ENCODE measurements at regions not wholly inside any gene's neighbourhood (a gene's known extent, or its start where the extent isn't known, plus 50 kb on each side); places are given as distances from the start of the nearest gene placed in this dataset.

DNA sequence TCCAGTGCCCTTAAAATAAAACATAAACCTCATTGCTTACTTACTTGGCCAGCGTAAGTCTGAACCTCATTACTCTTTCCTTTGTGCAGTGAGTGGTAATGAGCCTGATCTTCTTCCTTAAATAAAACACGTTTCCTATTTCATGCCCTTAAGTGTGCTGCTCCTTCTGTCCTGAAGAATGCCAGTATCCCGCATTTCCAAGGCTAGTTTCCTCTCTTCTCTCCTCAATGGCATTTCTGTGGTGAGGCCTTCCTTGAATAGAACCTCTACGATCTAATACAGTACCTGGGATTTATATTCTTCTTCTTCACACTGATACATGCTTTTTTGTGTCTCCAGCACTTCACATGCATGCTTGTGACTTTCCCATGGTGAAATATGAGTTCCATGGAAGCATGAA is 523.4 kb upstream of the CDH4 start:
- DNase-seq (ENCODE audit: insufficient read length, low spot score), result no peak
- no peak for FAIRE-seq
- TF ChIP-seq, protein P1, sequence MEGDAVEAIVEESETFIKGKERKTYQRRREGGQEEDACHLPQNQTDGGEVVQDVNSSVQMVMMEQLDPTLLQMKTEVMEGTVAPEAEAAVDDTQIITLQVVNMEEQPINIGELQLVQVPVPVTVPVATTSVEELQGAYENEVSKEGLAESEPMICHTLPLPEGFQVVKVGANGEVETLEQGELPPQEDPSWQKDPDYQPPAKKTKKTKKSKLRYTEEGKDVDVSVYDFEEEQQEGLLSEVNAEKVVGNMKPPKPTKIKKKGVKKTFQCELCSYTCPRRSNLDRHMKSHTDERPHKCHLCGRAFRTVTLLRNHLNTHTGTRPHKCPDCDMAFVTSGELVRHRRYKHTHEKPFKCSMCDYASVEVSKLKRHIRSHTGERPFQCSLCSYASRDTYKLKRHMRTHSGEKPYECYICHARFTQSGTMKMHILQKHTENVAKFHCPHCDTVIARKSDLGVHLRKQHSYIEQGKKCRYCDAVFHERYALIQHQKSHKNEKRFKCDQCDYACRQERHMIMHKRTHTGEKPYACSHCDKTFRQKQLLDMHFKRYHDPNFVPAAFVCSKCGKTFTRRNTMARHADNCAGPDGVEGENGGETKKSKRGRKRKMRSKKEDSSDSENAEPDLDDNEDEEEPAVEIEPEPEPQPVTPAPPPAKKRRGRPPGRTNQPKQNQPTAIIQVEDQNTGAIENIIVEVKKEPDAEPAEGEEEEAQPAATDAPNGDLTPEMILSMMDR (IDR thresholded peaks at IDR 0.05; ENCODE audit: insufficient read depth, missing control alignments), result no peak

DNA sequence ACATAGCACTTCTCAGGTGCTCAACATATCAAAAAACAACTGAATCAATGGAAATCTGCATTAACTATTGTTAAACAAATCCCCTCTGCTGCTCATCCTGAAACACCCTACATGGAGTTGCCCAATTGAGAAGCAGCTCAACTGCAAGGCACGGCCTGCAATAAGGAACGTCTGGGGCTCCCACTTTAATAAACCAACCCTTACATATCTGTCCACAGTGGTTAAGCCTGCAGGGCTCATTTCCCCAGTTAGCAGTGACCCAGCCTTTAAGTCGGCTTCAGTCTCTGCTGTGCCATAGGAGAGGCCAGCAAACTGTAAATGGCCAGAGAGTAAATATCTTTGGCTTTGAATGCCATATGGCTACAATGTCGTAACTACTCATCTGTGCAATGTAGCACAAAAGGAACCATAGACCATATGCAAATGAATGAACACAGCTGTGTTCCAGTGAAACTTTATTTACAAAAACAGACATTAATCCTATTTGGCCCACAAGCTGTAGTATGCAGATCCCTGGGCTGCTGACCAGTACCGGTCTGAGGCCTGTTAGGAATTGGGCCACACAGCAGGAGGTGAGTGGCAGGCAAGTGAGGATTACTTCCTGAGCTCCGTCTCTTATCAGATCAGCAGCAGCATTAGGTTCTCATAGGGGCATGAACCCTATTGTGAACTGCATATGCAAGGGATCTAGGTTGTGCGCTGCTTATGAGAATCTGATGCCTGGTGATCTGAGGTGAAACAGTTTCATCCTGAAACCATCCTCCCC is 522.7 kb upstream of the CDH4 start:
- DNase-seq (ENCODE audit: insufficient read length, low spot score), result no peak
- TF ChIP-seq, protein P1 (IDR thresholded peaks at IDR 0.05; ENCODE audit: insufficient read depth, missing control alignments), result no peak

DNA sequence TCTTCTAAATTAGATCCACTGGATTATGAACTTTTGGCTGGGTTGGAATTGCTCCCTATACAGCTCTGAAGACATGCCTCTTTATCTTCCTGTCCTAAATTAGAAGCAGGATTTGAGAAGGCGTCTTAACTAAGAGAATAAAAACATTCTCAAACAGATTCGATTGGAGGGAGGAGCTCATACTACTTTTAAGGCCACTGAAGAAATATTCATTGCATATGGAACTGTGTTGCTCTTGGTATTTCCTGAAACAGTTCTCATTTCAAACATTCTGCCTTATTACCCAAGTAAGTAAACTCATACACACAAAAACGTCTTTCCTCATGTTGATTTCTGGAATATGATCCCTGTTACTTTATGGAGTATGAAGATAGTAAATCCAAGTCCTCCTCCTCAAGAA is 519.7 kb upstream of the CDH4 start:
- TF ChIP-seq, protein P1 (IDR thresholded peaks at IDR 0.05; ENCODE audit: insufficient read depth, missing control alignments), result no peak
- FAIRE-seq (no peak), DNase-seq (ENCODE audit: insufficient read length, low spot score) (no peak)

More for the DNA sequence above, 522.7 kb upstream of the CDH4 start:
- FAIRE-seq, result no peak

DNA sequence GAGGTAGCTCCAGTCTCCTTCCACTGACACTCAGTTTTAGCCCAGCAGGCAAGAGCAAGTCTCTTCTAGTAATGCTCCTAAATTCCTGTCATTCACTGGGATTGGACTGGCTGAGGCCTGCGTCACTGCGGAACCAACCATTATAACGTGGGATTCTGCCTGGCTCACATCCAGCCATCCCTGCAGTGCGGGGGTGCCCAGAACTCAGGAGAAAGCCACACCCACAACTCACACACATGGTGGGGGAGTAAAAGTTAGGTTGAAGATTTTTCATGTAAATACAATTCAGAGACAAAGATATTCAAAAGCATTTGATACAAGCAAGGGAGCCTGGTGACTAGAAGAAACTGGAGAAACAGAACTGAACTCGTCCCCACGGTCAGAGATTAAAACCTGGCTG is 504.0 kb upstream of the CDH4 start:
- DNase-seq (ENCODE audit: insufficient read length, low spot score) (no peak), FAIRE-seq (no peak)
- TF ChIP-seq, protein P1 (IDR thresholded peaks at IDR 0.05; ENCODE audit: insufficient read depth, missing control alignments), result no peak

DNA sequence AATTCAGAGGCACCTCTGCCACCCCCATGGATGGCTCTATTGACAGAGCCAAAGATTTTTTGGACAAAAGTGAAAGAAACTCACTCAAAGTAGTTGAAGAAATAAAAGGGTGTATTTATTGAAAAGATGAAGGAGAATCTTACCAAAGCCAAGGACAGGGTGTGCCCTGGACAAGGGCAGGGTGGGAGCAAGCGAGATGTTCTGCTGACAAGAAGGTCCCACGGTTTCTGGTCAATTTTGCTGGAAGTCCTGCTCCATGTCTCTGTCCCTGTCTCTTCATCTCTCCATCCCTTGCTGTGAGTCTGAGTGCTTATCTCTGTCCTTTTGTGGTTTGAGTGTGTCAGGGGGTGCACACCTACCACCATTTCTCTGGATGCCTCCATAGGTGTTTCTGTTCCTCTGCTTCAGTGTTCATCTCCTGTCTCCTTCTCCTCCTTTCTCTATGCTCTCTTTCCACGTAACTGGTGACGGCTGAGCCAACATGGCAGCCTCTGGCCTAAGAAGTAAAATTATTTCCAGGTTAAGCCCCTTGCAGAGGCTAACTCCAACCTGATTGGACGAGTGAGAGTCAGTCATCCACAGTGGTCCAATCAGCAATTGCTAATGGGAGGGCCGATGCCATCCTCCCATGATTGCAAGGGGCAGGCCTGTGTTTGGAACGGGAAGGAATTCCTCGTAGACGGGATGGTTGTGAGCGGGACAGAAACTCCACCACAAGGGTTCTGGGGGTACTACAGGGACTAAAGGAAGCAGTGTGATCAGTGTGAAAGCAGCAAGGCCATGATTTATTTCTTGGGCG is 502.1 kb upstream of the CDH4 start:
- no peak for FAIRE-seq
- TF ChIP-seq, protein P1 (IDR thresholded peaks at IDR 0.05; ENCODE audit: insufficient read depth, missing control alignments), result no peak
- no peak for DNase-seq (ENCODE audit: insufficient read length, low spot score)

DNA sequence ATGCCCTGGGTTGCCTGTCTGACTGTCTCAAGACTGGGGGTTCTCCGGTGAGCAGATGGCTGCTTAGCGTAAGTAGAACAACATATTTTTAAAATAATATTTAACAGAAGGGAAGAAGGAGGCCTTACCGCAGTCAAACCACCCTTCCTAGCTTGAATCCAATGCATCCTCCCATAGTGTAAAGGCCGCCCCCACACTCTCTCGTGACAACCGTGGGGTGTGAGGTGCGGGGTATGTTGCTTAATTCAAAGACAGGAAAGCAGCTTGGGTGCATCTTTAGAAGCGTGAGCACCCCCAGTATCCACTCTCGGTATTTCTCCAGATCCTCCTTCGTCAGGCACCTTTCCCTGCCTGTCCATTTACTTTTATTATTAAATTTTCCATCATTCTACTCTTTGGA is 501.2 kb upstream of the CDH4 start:
- FAIRE-seq (no peak), DNase-seq (ENCODE audit: insufficient read length, low spot score) (no peak)
- TF ChIP-seq, protein P1 (IDR thresholded peaks at IDR 0.05; ENCODE audit: insufficient read depth, missing control alignments), result no peak

DNA sequence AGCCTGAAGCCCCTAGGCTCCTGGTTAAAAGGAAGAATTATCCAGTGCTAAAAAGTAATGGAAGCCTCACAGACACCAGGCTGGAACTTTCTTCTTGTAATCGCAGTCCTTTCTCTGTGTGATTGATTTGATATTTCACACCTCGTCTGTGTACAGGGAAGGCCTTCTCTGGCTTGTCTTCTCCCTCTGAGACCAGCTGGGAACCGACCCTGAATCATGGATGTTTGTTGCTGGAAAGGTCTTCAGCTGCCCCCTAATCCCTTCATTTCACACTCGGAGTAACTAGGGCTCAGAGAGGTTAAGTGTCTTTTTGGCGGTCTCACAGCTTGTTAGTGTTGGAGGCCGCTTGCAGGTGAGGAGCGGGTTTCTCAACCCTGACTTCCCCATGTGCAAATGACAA is 500.2 kb upstream of the CDH4 start:
- TF ChIP-seq, protein P1 (IDR thresholded peaks at IDR 0.05; ENCODE audit: insufficient read depth, missing control alignments), result no peak
- no peak for FAIRE-seq
- DNase-seq (ENCODE audit: insufficient read length, low spot score), result no peak

Measured in D721Med (cell line).